PC-3 (cell line): ENCODE measurements at regions not wholly inside any gene's neighbourhood (a gene's known extent, or its start where the extent isn't known, plus 50 kb on each side); places are given as distances from the start of the nearest gene placed in this dataset.

Experiments used
- ATAC-seq: fragments of 200-7000 bp; cut with Tn5 transposase; 2 replicates; pipeline ENCODE4 v1.9.1; 2020; ENCODE audit warnings: mild to moderate bottlenecking, moderate library complexity
- BruUV-seq: library from RNA; stranded (reverse); fragments of 400-500 nt; replicated peaks from 2 replicates; lab custom pipeline; 2021; lab: Mats Ljungman, UMichigan
- CTCF ChIA-PET: fragments of 300-600 bp; sonication (Branson Sonifier 250); formaldehyde crosslinking; loops from one replicate; lab custom pipeline; 2022; ENCODE audit warnings: antibody characterized with exemption; lab: Charles Lee
- POLR2A ChIA-PET: fragments of 300-600 bp; sonication (Branson Sonifier 250); formaldehyde crosslinking; loops from one replicate; lab custom pipeline; 2022; ENCODE audit warnings: antibody characterized with exemption; ENCODE audit not compliant: unreplicated experiment; lab: Charles Lee
- DNase-seq: peaks from one replicate; pipeline ENCODE4 v3.0.0-alpha.2; 2015
- H2AFZ ChIP-seq: fragments of 300-600 bp; sonication (generic); 2 replicates; pipeline ENCODE4 v1.6.0; 2016; ENCODE audit warnings: antibody characterized with exemption, low read length
- H3F3A ChIP-seq: fragments of 300-600 bp; sonication (generic); one replicate; pipeline ENCODE4 v1.6.0; 2017; ENCODE audit warnings: antibody characterized with exemption, low read length, control low read depth, mild to moderate bottlenecking; ENCODE audit not compliant: unreplicated experiment
- H3K27ac ChIP-seq: fragments of 300-600 bp; sonication (generic); 2 replicates; pipeline ENCODE4 v1.5.1; 2016; ENCODE audit warnings: mild to moderate bottlenecking, low read length
- H3K27me3 ChIP-seq: fragments of 300-600 bp; sonication (generic); 2 replicates; pipeline ENCODE4 v1.6.1; 2016; ENCODE audit warnings: low read length, mixed read lengths
- H3K36me3 ChIP-seq: fragments of 300-600 bp; sonication (generic); 2 replicates; pipeline ENCODE4 v1.6.1; 2016; ENCODE audit warnings: low read depth, mixed run types, low read length, mixed read lengths
- H3K4me1 ChIP-seq: fragments of 300-600 bp; sonication (generic); 2 replicates; pipeline ENCODE4 v1.5.1; 2016; ENCODE audit warnings: low read length; ENCODE audit not compliant: insufficient read depth
- H3K4me2 ChIP-seq: fragments of 300-600 bp; sonication (generic); 2 replicates; pipeline ENCODE4 v1.6.0; 2016; ENCODE audit warnings: low read length
- H3K4me3 ChIP-seq: fragments of 300-600 bp; sonication (generic); 2 replicates; pipeline ENCODE4 v1.5.1; 2016; ENCODE audit warnings: mild to moderate bottlenecking, low read length, mixed read lengths
- H3K79me2 ChIP-seq: fragments of 300-600 bp; sonication (generic); 2 replicates; pipeline ENCODE4 v1.6.1; 2017; ENCODE audit warnings: low read length, mixed read lengths
- H3K9ac ChIP-seq: fragments of 300-600 bp; sonication (generic); 2 replicates; pipeline ENCODE4 v1.6.0; 2016; ENCODE audit warnings: mild to moderate bottlenecking, low read length
- H3K9me2 ChIP-seq: fragments of 300-600 bp; sonication (generic); replicated peaks from 2 replicates; pipeline ENCODE4 v1.6.1; 2016; ENCODE audit warnings: mixed run types, low read length, mixed read lengths
- H3K9me3 ChIP-seq: fragments of 300-600 bp; sonication (generic); 2 replicates; pipeline ENCODE4 v1.6.1; 2016; ENCODE audit warnings: low read length, mixed read lengths
- H4K20me1 ChIP-seq: fragments of 300-600 bp; sonication (generic); 2 replicates; pipeline ENCODE4 v1.6.1; 2016; ENCODE audit warnings: low read length, mixed read lengths
- EZH2 ChIP-seq: fragments of 300-600 bp; sonication (generic); IDR thresholded peaks from one replicate; pipeline ENCODE4 v1.6.1; 2017; ENCODE audit warnings: antibody characterized with exemption, mild to moderate bottlenecking, low read length; ENCODE audit not compliant: unreplicated experiment
- EZH2phosphoT487 ChIP-seq: fragments of 300-600 bp; sonication (generic); IDR thresholded peaks from 2 replicates; pipeline ENCODE4 v1.6.1; 2018; ENCODE audit warnings: mild to moderate bottlenecking, antibody characterized with exemption, low read length, borderline replicate concordance
- intact Hi-C: fragments of 100-400 bp; cut with micrococcal nuclease; formaldehyde crosslinking; loops from 2 replicates; pipeline ENCODE4 v1.9.0; 2023
- TF ChIP-seq, protein P1 (sequence below): fragments of 300-600 bp; sonication (generic); conservative IDR thresholded peaks from 2 replicates; pipeline ENCODE4 v1.5.1; 2017; ENCODE audit warnings: antibody characterized with exemption, low read depth, mild to moderate bottlenecking, low read length

GRCh38 chr15:93801206-93801605 is 430.2 kb upstream of the MCTP2 start:
- ChIA-PET CTCF (no interaction called here), POLR2A (no interaction called here)
- Histone ChIP-seq H3K4me1 (no peaks in the 10 kb centered on the region), H3F3A (no peaks in the 10 kb centered on the region), H4K20me1 (no peaks in the 10 kb centered on the region), H3K27me3 (peaks cover 17% of the 10 kb centered on the region), H3K9ac (no peak overlapping the region), H3K9me3 (no peaks in the 10 kb centered on the region), H3K4me2 (no peak overlapping the region), H3K79me2 (no peaks in the 10 kb centered on the region), H3K9me2 (no peaks in the 10 kb centered on the region), H3K4me3 (no peak overlapping the region), H2AFZ (no peak overlapping the region), H3K36me3 (no peaks in the 10 kb centered on the region), H3K27ac (no peak overlapping the region)
- DNase-seq (no peak), ATAC-seq (no peak)
- no TSS peak for BruUV-seq
- intact Hi-C loops: no loop called here
- no peak for TF ChIP-seq EZH2phosphoT487
- no peak for TF ChIP-seq EZH2
- TF ChIP-seq, protein P1, sequence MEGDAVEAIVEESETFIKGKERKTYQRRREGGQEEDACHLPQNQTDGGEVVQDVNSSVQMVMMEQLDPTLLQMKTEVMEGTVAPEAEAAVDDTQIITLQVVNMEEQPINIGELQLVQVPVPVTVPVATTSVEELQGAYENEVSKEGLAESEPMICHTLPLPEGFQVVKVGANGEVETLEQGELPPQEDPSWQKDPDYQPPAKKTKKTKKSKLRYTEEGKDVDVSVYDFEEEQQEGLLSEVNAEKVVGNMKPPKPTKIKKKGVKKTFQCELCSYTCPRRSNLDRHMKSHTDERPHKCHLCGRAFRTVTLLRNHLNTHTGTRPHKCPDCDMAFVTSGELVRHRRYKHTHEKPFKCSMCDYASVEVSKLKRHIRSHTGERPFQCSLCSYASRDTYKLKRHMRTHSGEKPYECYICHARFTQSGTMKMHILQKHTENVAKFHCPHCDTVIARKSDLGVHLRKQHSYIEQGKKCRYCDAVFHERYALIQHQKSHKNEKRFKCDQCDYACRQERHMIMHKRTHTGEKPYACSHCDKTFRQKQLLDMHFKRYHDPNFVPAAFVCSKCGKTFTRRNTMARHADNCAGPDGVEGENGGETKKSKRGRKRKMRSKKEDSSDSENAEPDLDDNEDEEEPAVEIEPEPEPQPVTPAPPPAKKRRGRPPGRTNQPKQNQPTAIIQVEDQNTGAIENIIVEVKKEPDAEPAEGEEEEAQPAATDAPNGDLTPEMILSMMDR: no peak

- TF ChIP-seq, protein P1: no peak
- TF ChIP-seq EZH2: no peak
- TF ChIP-seq EZH2phosphoT487: no peak
- intact Hi-C loops: no loop called here
- Histone ChIP-seq H3K9me3 (no peaks in the 10 kb centered on the region), H3K9me2 (no peaks in the 10 kb centered on the region), H3K27me3 (peaks cover 17% of the 10 kb centered on the region), H3K4me2 (no peak overlapping the region), H3K9ac (no peak overlapping the region), H3F3A (no peaks in the 10 kb centered on the region), H3K4me3 (no peak overlapping the region), H3K36me3 (no peaks in the 10 kb centered on the region), H3K79me2 (no peaks in the 10 kb centered on the region), H3K4me1 (no peaks in the 10 kb centered on the region), H4K20me1 (no peaks in the 10 kb centered on the region), H3K27ac (no peak overlapping the region), H2AFZ (no peak overlapping the region)
- ATAC-seq (no peak), DNase-seq (no peak)
- ChIA-PET CTCF (no interaction called here), POLR2A (no interaction called here)
- BruUV-seq: no TSS peak
Measured at GRCh38 chr15:93800805-93801204, 430.6 kb upstream of the MCTP2 start.

DNA sequence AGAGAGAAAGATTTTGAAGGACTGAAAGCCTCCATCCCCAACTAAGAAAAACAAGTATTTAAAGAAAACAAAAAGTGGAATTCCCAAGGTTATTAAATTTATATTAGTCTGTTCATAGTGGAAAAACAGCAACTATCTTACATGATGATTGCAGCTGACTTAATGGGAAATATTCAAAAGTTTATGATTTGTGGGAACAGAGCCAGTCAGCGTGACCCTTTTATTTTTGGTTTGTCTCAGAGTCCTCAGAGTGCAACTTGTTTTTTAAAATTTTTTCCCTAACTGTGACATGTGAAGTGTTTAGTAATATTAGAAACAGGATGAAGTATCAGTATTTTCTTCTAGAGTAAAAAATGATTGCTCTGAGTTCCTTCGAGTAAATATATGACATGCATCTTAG is 441.9 kb upstream of the MCTP2 start:
- H3K4me2 ChIP-seq: no peak overlapping the region
- ATAC-seq (no peak), DNase-seq (no peak)
- no peak overlapping the region for H3K27ac ChIP-seq
- H4K20me1 ChIP-seq: no peaks in the 10 kb centered on the region
- no peaks in the 10 kb centered on the region for H3K9me2 ChIP-seq
- CTCF ChIA-PET: no interaction called here
- intact Hi-C loops: no loop called here
- no peak overlapping the region for H2AFZ ChIP-seq
- BruUV-seq: no TSS peak
- no peaks in the 10 kb centered on the region for H3K4me1 ChIP-seq
- H3K4me3 ChIP-seq: no peak overlapping the region
- H3K9me3 ChIP-seq: no peaks in the 10 kb centered on the region
- H3F3A ChIP-seq: no peaks in the 10 kb centered on the region
- TF ChIP-seq EZH2 (no peak), EZH2phosphoT487 (no peak)
- TF ChIP-seq, protein P1: no peak
- H3K36me3 ChIP-seq: no peaks in the 10 kb centered on the region
- POLR2A ChIA-PET: no interaction called here
- H3K9ac ChIP-seq: no peak overlapping the region
- H3K27me3 ChIP-seq: no peaks in the 10 kb centered on the region
- H3K79me2 ChIP-seq: no peaks in the 10 kb centered on the region
